ENCODE measurements at regions not wholly inside any gene's neighbourhood (a gene's known extent, or its start where the extent isn't known, plus 50 kb on each side); places are given as distances from the start of the nearest gene placed in this dataset.

GRCh38 chr14:34350903-34351302, 111.1 kb downstream of the SPTSSA start:
- no peak for DNase-seq (ENCODE audit: low read depth in 2 of 2)

GRCh38 chr14:34348592-34348991, 113.4 kb downstream of the SPTSSA start:
- DNase-seq (ENCODE audit: low read depth in 2 of 2) = no peak

GRCh38 chr14:34347683-34348082, 114.4 kb downstream of the SPTSSA start:
- DNase-seq (ENCODE audit: low read depth in 2 of 2) = no peak

GRCh38 chr14:34345718-34346465, 116.1 kb downstream of the SPTSSA start:
- DNase-seq (ENCODE audit: low read depth in 2 of 2) = no peak

GRCh38 chr14:34344318-34344717, 117.7 kb downstream of the SPTSSA start:
- DNase-seq (ENCODE audit: low read depth in 2 of 2) = no peak

GRCh38 chr14:34340025-34340625, 121.9 kb downstream of the SPTSSA start:
- DNase-seq (ENCODE audit: low read depth in 2 of 2) = no peak

GRCh38 chr14:34338056-34338455, 124.0 kb downstream of the SPTSSA start:
- no peak for DNase-seq (ENCODE audit: low read depth in 2 of 2)

- no peak for DNase-seq (ENCODE audit: low read depth in 2 of 2)
Measured at GRCh38 chr14:34336501-34336900, 125.5 kb downstream of the SPTSSA start.

GRCh38 chr14:34335968-34336367, 126.1 kb downstream of the SPTSSA start:
- DNase-seq (ENCODE audit: low read depth in 2 of 2) = no peak

GRCh38 chr14:34334329-34334728, 127.7 kb downstream of the SPTSSA start:
- DNase-seq (ENCODE audit: low read depth in 2 of 2) = no peak

GRCh38 chr14:34331728-34332623, 130.1 kb downstream of the SPTSSA start:
- DNase-seq (ENCODE audit: low read depth in 2 of 2) = peak; percentile 11 to 27

GRCh38 chr14:34330846-34331245, 131.2 kb downstream of the SPTSSA start:
- DNase-seq (ENCODE audit: low read depth in 2 of 2) = no peak

- DNase-seq (ENCODE audit: low read depth in 2 of 2) = no peak
Measured at GRCh38 chr14:34329301-34329700, 132.7 kb downstream of the SPTSSA start.

- DNase-seq (ENCODE audit: low read depth in 2 of 2) = no peak
Measured at GRCh38 chr14:34328178-34328577, 133.9 kb downstream of the SPTSSA start.

GRCh38 chr14:34325493-34325892, 136.5 kb downstream of the SPTSSA start:
- DNase-seq (ENCODE audit: low read depth in 2 of 2) = no peak

- no peak for DNase-seq (ENCODE audit: low read depth in 2 of 2)
Measured at GRCh38 chr14:34324363-34324795, 137.7 kb downstream of the SPTSSA start.

- peak; percentile 26 to 55 for DNase-seq (ENCODE audit: low read depth in 2 of 2)
Measured at GRCh38 chr14:34322940-34323418, 139.1 kb downstream of the SPTSSA start.

- no peak for DNase-seq (ENCODE audit: low read depth in 2 of 2)
Measured at GRCh38 chr14:34319140-34319539, 142.9 kb downstream of the SPTSSA start.

- no peak for DNase-seq (ENCODE audit: low read depth in 2 of 2)
Measured at GRCh38 chr14:34318014-34318413, 144.0 kb downstream of the SPTSSA start.

GRCh38 chr14:34310724-34311123, 151.3 kb downstream of the SPTSSA start:
- DNase-seq (ENCODE audit: low read depth in 2 of 2) = no peak

- DNase-seq (ENCODE audit: low read depth in 2 of 2) = no peak
Measured at GRCh38 chr14:34303811-34304210, 158.2 kb downstream of the SPTSSA start.

GRCh38 chr14:34302654-34303053, 159.4 kb downstream of the SPTSSA start:
- DNase-seq (ENCODE audit: low read depth in 2 of 2) = no peak

Measured in stimulated activated CD8-positive, alpha-beta memory T cell treated with anti-CD3 and anti-CD28 coated beads, Interleukin-7, amount 100 ng/mL, for 1 hour (primary cell).